ENCODE measurements at regions not wholly inside any gene's neighbourhood (a gene's known extent, or its start where the extent isn't known, plus 50 kb on each side); places are given as distances from the start of the nearest gene placed in this dataset.

DNA sequence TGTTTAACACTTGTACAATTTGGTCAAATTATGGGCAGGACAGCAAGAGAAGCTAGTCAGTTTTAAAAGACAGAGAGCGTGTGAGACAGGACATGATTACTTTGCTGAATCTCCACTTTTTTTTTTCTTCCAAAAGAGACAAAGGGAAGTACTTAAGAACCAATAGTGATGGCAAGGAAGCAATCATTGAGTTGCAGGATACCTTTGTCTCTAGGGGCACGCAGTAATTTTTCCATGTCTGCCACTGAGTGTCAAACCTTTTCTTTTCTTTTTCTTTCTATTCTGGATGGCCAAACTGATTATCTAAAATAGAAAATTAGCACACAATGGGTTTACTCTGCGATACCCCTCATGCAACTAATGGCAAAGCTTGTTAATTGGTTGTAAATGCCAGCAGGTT, 533.0 kb downstream of the PLCL1 start:
- TF ChIP-seq, protein P1, sequence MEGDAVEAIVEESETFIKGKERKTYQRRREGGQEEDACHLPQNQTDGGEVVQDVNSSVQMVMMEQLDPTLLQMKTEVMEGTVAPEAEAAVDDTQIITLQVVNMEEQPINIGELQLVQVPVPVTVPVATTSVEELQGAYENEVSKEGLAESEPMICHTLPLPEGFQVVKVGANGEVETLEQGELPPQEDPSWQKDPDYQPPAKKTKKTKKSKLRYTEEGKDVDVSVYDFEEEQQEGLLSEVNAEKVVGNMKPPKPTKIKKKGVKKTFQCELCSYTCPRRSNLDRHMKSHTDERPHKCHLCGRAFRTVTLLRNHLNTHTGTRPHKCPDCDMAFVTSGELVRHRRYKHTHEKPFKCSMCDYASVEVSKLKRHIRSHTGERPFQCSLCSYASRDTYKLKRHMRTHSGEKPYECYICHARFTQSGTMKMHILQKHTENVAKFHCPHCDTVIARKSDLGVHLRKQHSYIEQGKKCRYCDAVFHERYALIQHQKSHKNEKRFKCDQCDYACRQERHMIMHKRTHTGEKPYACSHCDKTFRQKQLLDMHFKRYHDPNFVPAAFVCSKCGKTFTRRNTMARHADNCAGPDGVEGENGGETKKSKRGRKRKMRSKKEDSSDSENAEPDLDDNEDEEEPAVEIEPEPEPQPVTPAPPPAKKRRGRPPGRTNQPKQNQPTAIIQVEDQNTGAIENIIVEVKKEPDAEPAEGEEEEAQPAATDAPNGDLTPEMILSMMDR (IDR thresholded peaks at IDR 0.05) = no peak
- TF ChIP-seq POLR2AphosphoS5 (IDR thresholded peaks at IDR 0.05) = no peak
- no peak for TF ChIP-seq EP300 (IDR thresholded peaks at IDR 0.05)
- no peak for TF ChIP-seq POLR2A (IDR thresholded peaks at IDR 0.05; ENCODE audit: low read depth)

Data from esophagus muscularis mucosa (tissue), 4 donors.